ENCODE measurements at regions not wholly inside any gene's neighbourhood (a gene's known extent, or its start where the extent isn't known, plus 50 kb on each side); places are given as distances from the start of the nearest gene placed in this dataset.

GRCh38 chr12:115349711-115350110 lies 665.7 kb upstream of the TBX3 start:
- H3K27ac ChIP-seq (ENCODE audit: low read depth, low read length) = no peak overlapping the region
- no peaks in the 10 kb centered on the region for H3K27me3 ChIP-seq (ENCODE audit: insufficient read depth, low read length, poor library complexity, severe bottlenecking)
- H3K9me3 ChIP-seq (ENCODE audit: low read length) = no peaks in the 10 kb centered on the region
- H3K4me1 ChIP-seq (ENCODE audit: insufficient read depth, low read length) = no peaks in the 10 kb centered on the region
- DNase-seq = no peak
- CTCF ChIA-PET = no interaction called here
- H3K4me1 Mint-ChIP-seq = no peaks in the 10 kb centered on the region
- H3K4me3 ChIP-seq (ENCODE audit: low read length) = no peak overlapping the region
- POLR2A ChIA-PET = no interaction called here
- no peaks in the 10 kb centered on the region for H3K36me3 Mint-ChIP-seq
- H3K27me3 Mint-ChIP-seq = no peaks in the 10 kb centered on the region
- no peak overlapping the region for H3K27ac Mint-ChIP-seq
- no peak overlapping the region for H3K4me3 Mint-ChIP-seq
- H3K9me3 Mint-ChIP-seq = peaks cover 0 to 7% (median 2%) of the 10 kb centered on the region in 5 donors
- H3K36me3 ChIP-seq (ENCODE audit: insufficient read depth, low read length) = no peaks in the 10 kb centered on the region

GRCh38 chr12:115348301-115348700 lies 664.3 kb upstream of the TBX3 start:
- H3K4me1 ChIP-seq (ENCODE audit: insufficient read depth, low read length) = no peaks in the 10 kb centered on the region
- H3K27ac Mint-ChIP-seq = no peak overlapping the region
- H3K27me3 Mint-ChIP-seq = no peaks in the 10 kb centered on the region
- no peak for DNase-seq
- no peak overlapping the region for H3K27ac ChIP-seq (ENCODE audit: low read depth, low read length)
- POLR2A ChIA-PET = no interaction called here
- CTCF ChIA-PET = no interaction called here
- H3K27me3 ChIP-seq (ENCODE audit: insufficient read depth, low read length, poor library complexity, severe bottlenecking) = no peaks in the 10 kb centered on the region
- peaks cover 0 to 7% (median 0%) of the 10 kb centered on the region in 5 donors for H3K9me3 Mint-ChIP-seq
- H3K9me3 ChIP-seq (ENCODE audit: low read length) = no peaks in the 10 kb centered on the region
- no peak overlapping the region for H3K4me3 Mint-ChIP-seq
- no peaks in the 10 kb centered on the region for H3K36me3 ChIP-seq (ENCODE audit: insufficient read depth, low read length)
- no peak overlapping the region for H3K4me3 ChIP-seq (ENCODE audit: low read length)
- H3K36me3 Mint-ChIP-seq = no peaks in the 10 kb centered on the region
- no peaks in the 10 kb centered on the region for H3K4me1 Mint-ChIP-seq

- no peaks in the 10 kb centered on the region for H3K36me3 Mint-ChIP-seq
- no peaks in the 10 kb centered on the region for H3K27me3 ChIP-seq (ENCODE audit: insufficient read depth, low read length, poor library complexity, severe bottlenecking)
- no peak overlapping the region for H3K4me3 Mint-ChIP-seq
- H3K27me3 Mint-ChIP-seq = no peaks in the 10 kb centered on the region
- H3K4me1 Mint-ChIP-seq = no peaks in the 10 kb centered on the region
- H3K4me1 ChIP-seq (ENCODE audit: insufficient read depth, low read length) = no peaks in the 10 kb centered on the region
- H3K27ac Mint-ChIP-seq = no peak overlapping the region
- no peak for DNase-seq
- ChIA-PET CTCF (no interaction called here), POLR2A (no interaction called here)
- no peak overlapping the region for H3K4me3 ChIP-seq (ENCODE audit: low read length)
- H3K9me3 Mint-ChIP-seq = peaks cover 2 to 11% (median 4%) of the 10 kb centered on the region in 5 donors
- H3K27ac ChIP-seq (ENCODE audit: low read depth, low read length) = no peak overlapping the region
- no peaks in the 10 kb centered on the region for H3K36me3 ChIP-seq (ENCODE audit: insufficient read depth, low read length)
- H3K9me3 ChIP-seq (ENCODE audit: low read length) = no peaks in the 10 kb centered on the region
Measured at GRCh38 chr12:115343601-115344000, 659.6 kb upstream of the TBX3 start.

GRCh38 chr12:115343008-115343407 lies 659.0 kb upstream of the TBX3 start:
- Mint-ChIP-seq H3K36me3 (no peaks in the 10 kb centered on the region), H3K4me1 (no peaks in the 10 kb centered on the region), H3K27ac (no peak overlapping the region), H3K4me3 (no peak overlapping the region), H3K27me3 (no peaks in the 10 kb centered on the region), H3K9me3 (peaks cover 2 to 11% (median 4%) of the 10 kb centered on the region in 5 donors)
- no peaks in the 10 kb centered on the region for H3K27me3 ChIP-seq (ENCODE audit: insufficient read depth, low read length, poor library complexity, severe bottlenecking)
- DNase-seq = no peak
- H3K27ac ChIP-seq (ENCODE audit: low read depth, low read length) = no peak overlapping the region
- CTCF ChIA-PET = no interaction called here
- no peaks in the 10 kb centered on the region for H3K4me1 ChIP-seq (ENCODE audit: insufficient read depth, low read length)
- no peak overlapping the region for H3K4me3 ChIP-seq (ENCODE audit: low read length)
- no peaks in the 10 kb centered on the region for H3K9me3 ChIP-seq (ENCODE audit: low read length)
- POLR2A ChIA-PET = no interaction called here
- H3K36me3 ChIP-seq (ENCODE audit: insufficient read depth, low read length) = no peaks in the 10 kb centered on the region

- DNase-seq = no peak
- Mint-ChIP-seq H3K9me3 (peaks cover 2 to 13% (median 4%) of the 10 kb centered on the region in 5 donors), H3K27me3 (no peaks in the 10 kb centered on the region), H3K27ac (no peak overlapping the region), H3K36me3 (no peaks in the 10 kb centered on the region), H3K4me3 (no peak overlapping the region), H3K4me1 (no peaks in the 10 kb centered on the region)
- Histone ChIP-seq H3K4me3 (ENCODE audit: low read length) (no peak overlapping the region), H3K4me1 (ENCODE audit: insufficient read depth, low read length) (no peaks in the 10 kb centered on the region), H3K27ac (ENCODE audit: low read depth, low read length) (no peak overlapping the region), H3K36me3 (ENCODE audit: insufficient read depth, low read length) (no peaks in the 10 kb centered on the region), H3K9me3 (ENCODE audit: low read length) (no peaks in the 10 kb centered on the region), H3K27me3 (ENCODE audit: insufficient read depth, low read length, poor library complexity, severe bottlenecking) (no peaks in the 10 kb centered on the region)
- POLR2A ChIA-PET = no interaction called here
- CTCF ChIA-PET = no interaction called here
Measured at GRCh38 chr12:115341442-115341841, 657.5 kb upstream of the TBX3 start.

- Mint-ChIP-seq H3K9me3 (peaks cover 4 to 18% (median 5%) of the 10 kb centered on the region in 5 donors), H3K4me3 (no peak overlapping the region), H3K27me3 (no peaks in the 10 kb centered on the region), H3K4me1 (no peaks in the 10 kb centered on the region), H3K27ac (no peak overlapping the region), H3K36me3 (no peaks in the 10 kb centered on the region)
- no peaks in the 10 kb centered on the region for H3K27me3 ChIP-seq (ENCODE audit: insufficient read depth, low read length, poor library complexity, severe bottlenecking)
- no peak overlapping the region for H3K27ac ChIP-seq (ENCODE audit: low read depth, low read length)
- no peak for DNase-seq
- no peak overlapping the region for H3K4me3 ChIP-seq (ENCODE audit: low read length)
- no peaks in the 10 kb centered on the region for H3K36me3 ChIP-seq (ENCODE audit: insufficient read depth, low read length)
- ChIA-PET CTCF (no interaction called here), POLR2A (no interaction called here)
- no peaks in the 10 kb centered on the region for H3K4me1 ChIP-seq (ENCODE audit: insufficient read depth, low read length)
- no peaks in the 10 kb centered on the region for H3K9me3 ChIP-seq (ENCODE audit: low read length)
Measured at GRCh38 chr12:115338566-115339294, 654.8 kb upstream of the TBX3 start.

- Mint-ChIP-seq H3K27ac (no peak overlapping the region), H3K36me3 (no peaks in the 10 kb centered on the region), H3K4me1 (no peaks in the 10 kb centered on the region), H3K27me3 (no peaks in the 10 kb centered on the region), H3K4me3 (no peak overlapping the region), H3K9me3 (peaks cover 4 to 15% (median 5%) of the 10 kb centered on the region in 5 donors)
- Histone ChIP-seq H3K4me1 (ENCODE audit: insufficient read depth, low read length) (no peaks in the 10 kb centered on the region), H3K27me3 (ENCODE audit: insufficient read depth, low read length, poor library complexity, severe bottlenecking) (no peaks in the 10 kb centered on the region), H3K9me3 (ENCODE audit: low read length) (no peaks in the 10 kb centered on the region), H3K4me3 (ENCODE audit: low read length) (no peak overlapping the region), H3K36me3 (ENCODE audit: insufficient read depth, low read length) (no peaks in the 10 kb centered on the region), H3K27ac (ENCODE audit: low read depth, low read length) (no peak overlapping the region)
- no peak for DNase-seq
- CTCF ChIA-PET = no interaction called here
- POLR2A ChIA-PET = no interaction called here
Measured at GRCh38 chr12:115337693-115338543, 653.9 kb upstream of the TBX3 start.

- H3K4me1 Mint-ChIP-seq = no peaks in the 10 kb centered on the region
- no peaks in the 10 kb centered on the region for H3K27me3 Mint-ChIP-seq
- POLR2A ChIA-PET = no interaction called here
- peaks cover 4 to 14% (median 5%) of the 10 kb centered on the region in 5 donors for H3K9me3 Mint-ChIP-seq
- H3K9me3 ChIP-seq (ENCODE audit: low read length) = no peaks in the 10 kb centered on the region
- CTCF ChIA-PET = no interaction called here
- no peaks in the 10 kb centered on the region for H3K36me3 ChIP-seq (ENCODE audit: insufficient read depth, low read length)
- H3K27ac ChIP-seq (ENCODE audit: low read depth, low read length) = no peak overlapping the region
- H3K4me3 Mint-ChIP-seq = no peak overlapping the region
- no peak for DNase-seq
- H3K4me1 ChIP-seq (ENCODE audit: insufficient read depth, low read length) = no peaks in the 10 kb centered on the region
- H3K4me3 ChIP-seq (ENCODE audit: low read length) = no peak overlapping the region
- H3K27me3 ChIP-seq (ENCODE audit: insufficient read depth, low read length, poor library complexity, severe bottlenecking) = no peaks in the 10 kb centered on the region
- H3K27ac Mint-ChIP-seq = no peak overlapping the region
- no peaks in the 10 kb centered on the region for H3K36me3 Mint-ChIP-seq
Measured at GRCh38 chr12:115336506-115336905, 652.5 kb upstream of the TBX3 start.

Measured in CD8-positive, alpha-beta memory T cell (primary cell).